Endothelial cell of umbilical vein (primary cell): ENCODE measurements at regions not wholly inside any gene's neighbourhood (a gene's known extent, or its start where the extent isn't known, plus 50 kb on each side); places are given as distances from the start of the nearest gene placed in this dataset.

Experiments
- BruUV-seq: library from RNA; stranded (reverse); fragments of 400-500 nt; replicated peaks from 2 replicates; lab custom pipeline; 2021; lab: Mats Ljungman, UMichigan
- CTCF ChIA-PET: fragments of 300-600, 350-600 bp; sonication (Branson Sonifier 250); formaldehyde crosslinking; loops from one replicate; lab custom pipeline; 2021; ENCODE audit warnings: antibody characterized with exemption, inconsistent platforms; lab: Charles Lee
- POLR2A ChIA-PET: fragments of 300-600, 350-600 bp; sonication (Branson Sonifier 250); formaldehyde crosslinking; loops from one replicate; lab custom pipeline; 2021; ENCODE audit warnings: antibody characterized with exemption, inconsistent platforms; lab: Charles Lee
- DNase-seq: peaks from one replicate; pipeline ENCODE4 v3.0.0-alpha.2; 2011; ENCODE audit warnings: low read depth, low spot score
- FAIRE-seq: peaks from 2 replicates; lab custom pipeline; 2011; peaks lifted over from hg19 to GRCh38; lab: Jason Lieb, UNC
- H2AFZ ChIP-seq: 2 replicates; pipeline ENCODE4 v1.6.0; 2012; ENCODE audit warnings: low read depth, low read length, control low read depth, inconsistent platforms
- H3K27ac ChIP-seq: 2 replicates; pipeline ENCODE4 v1.5.1; 2011; ENCODE audit warnings: low read depth, mild to moderate bottlenecking, control low read depth, low read length, moderate library complexity; ENCODE audit not compliant: insufficient read depth
- H3K27me3 ChIP-seq, 2 experiments: 2 replicates each; pipeline versions ENCODE4 v1.6.0 to v1.6.1; 2011; ENCODE audit warnings: low read length in 2 of 2, mixed read lengths in 1 of 2; ENCODE audit not compliant: control insufficient read depth in 2 of 2, insufficient read depth in 2 of 2
- H3K36me3 ChIP-seq, 2 experiments: 2 replicates in 1 of 2; 3 replicates in 1 of 2; pipeline ENCODE4 v1.5.1; 2011; ENCODE audit warnings: low read length in 2 of 2, mild to moderate bottlenecking in 1 of 2, moderate library complexity in 1 of 2; ENCODE audit not compliant: control insufficient read depth in 2 of 2, insufficient read depth in 2 of 2; ENCODE audit errors: extremely low read depth in 1 of 2
- H3K4me1 ChIP-seq: 3 replicates; pipeline ENCODE4 v1.5.1; 2011; ENCODE audit warnings: mild to moderate bottlenecking, low read length; ENCODE audit not compliant: control insufficient read depth, insufficient read depth; ENCODE audit errors: extremely low read depth
- H3K4me2 ChIP-seq: 2 replicates; pipeline ENCODE4 v1.6.1; 2011; ENCODE audit warnings: low read length, control low read depth, mixed read lengths; ENCODE audit not compliant: insufficient read depth
- H3K4me3 ChIP-seq, 3 experiments: fragments of 200-600 bp in 1 of 3; sonication (generic), shearing (Covaris generic) in 1 of 3; replicated peaks in 1 of 3; 2 replicates each; pipeline ENCODE4 v1.5.1; 2011 to 2016; ENCODE audit warnings: control low read depth in 3 of 3, low read length in 3 of 3, mild to moderate bottlenecking in 2 of 3, inconsistent platforms in 1 of 3, low read depth in 1 of 3, moderate library complexity in 1 of 3; ENCODE audit not compliant: insufficient read depth in 1 of 3
- H3K79me2 ChIP-seq: 2 replicates; pipeline ENCODE4 v1.6.0; 2012; ENCODE audit warnings: low read length, inconsistent platforms; ENCODE audit not compliant: control insufficient read depth, insufficient read depth
- H3K9ac ChIP-seq: replicated peaks from 2 replicates; pipeline ENCODE3; 2011; ENCODE audit warnings: low read length, control low read depth; ENCODE audit not compliant: insufficient read depth; ENCODE audit errors: extremely low read depth
- H3K9me1 ChIP-seq: replicated peaks from 3 replicates; pipeline ENCODE4 v1.6.0; 2011; ENCODE audit warnings: mild to moderate bottlenecking, low read length; ENCODE audit not compliant: control insufficient read depth, insufficient read depth; ENCODE audit errors: extremely low read depth
- H3K9me3 ChIP-seq: replicated peaks from 2 replicates; pipeline ENCODE4 v1.5.1; 2012; ENCODE audit warnings: low read length, inconsistent platforms; ENCODE audit not compliant: control insufficient read depth, insufficient read depth
- H4K20me1 ChIP-seq: replicated peaks from 2 replicates; pipeline ENCODE3; 2011; ENCODE audit warnings: mild to moderate bottlenecking, low read length; ENCODE audit not compliant: control insufficient read depth, insufficient read depth; ENCODE audit errors: extremely low read depth
- CTCF ChIP-seq, 2 donors: IDR thresholded peaks; 1 replicate in 1 of 2; 2 replicates in 1 of 2; pipeline ENCODE4 v1.5.1; 2011; ENCODE audit warnings: low read length in 2 of 2, mild to moderate bottlenecking in 2 of 2, moderate library complexity in 2 of 2, control low read depth in 1 of 2, inconsistent platforms in 1 of 2, low read depth in 1 of 2; ENCODE audit not compliant: insufficient read depth in 1 of 2; ENCODE audit errors: extremely low read depth in 1 of 2
- EZH2 ChIP-seq: IDR thresholded peaks from 2 replicates; pipeline ENCODE4 v1.6.1; 2012; ENCODE audit warnings: borderline replicate concordance, low read depth, mild to moderate bottlenecking, moderate library complexity, low read length, inconsistent platforms; ENCODE audit not compliant: severe bottlenecking
- FOS ChIP-seq: IDR thresholded peaks from 2 replicates; pipeline ENCODE4 v1.6.1; 2011; ENCODE audit warnings: mild to moderate bottlenecking, low read length, moderate library complexity, borderline replicate concordance; ENCODE audit not compliant: insufficient read depth
- GATA2 ChIP-seq: IDR thresholded peaks from 2 replicates; pipeline ENCODE4 v1.7.0; 2011; ENCODE audit warnings: low read depth, mild to moderate bottlenecking, moderate library complexity, mixed read lengths, low read length; ENCODE audit not compliant: insufficient read length, insufficient read depth
- JUN ChIP-seq: IDR thresholded peaks from 2 replicates; pipeline ENCODE4 v1.6.1; 2011; ENCODE audit warnings: borderline replicate concordance, low read depth; ENCODE audit not compliant: insufficient read length, insufficient read depth
- MYC ChIP-seq: IDR thresholded peaks from one replicate; pipeline ENCODE4 v1.6.1; 2011; ENCODE audit warnings: mild to moderate bottlenecking, low read depth, low read length
- POLR2A ChIP-seq: IDR thresholded peaks from 2 replicates; pipeline ENCODE4 v1.6.1; 2012; ENCODE audit warnings: low read depth, mild to moderate bottlenecking, control low read depth, low read length
- POLR2AphosphoS5 ChIP-seq: IDR thresholded peaks from 2 replicates; pipeline ENCODE4 v1.6.1; 2012; ENCODE audit warnings: low read depth, mild to moderate bottlenecking, control low read depth, low read length, moderate library complexity; ENCODE audit not compliant: insufficient read depth
- dilution Hi-C: fragments of 300-500 bp; cut with MboI; formaldehyde crosslinking; loops from one replicate; pipeline ENCODE4 v1.15.0; 2019; ENCODE audit warnings: low sequenced_read_pairs; ENCODE audit not compliant: extremely low pct_ligation_motif_present
- intact Hi-C: fragments of 100-400 bp; cut with micrococcal nuclease; formaldehyde crosslinking; loops from one replicate; pipeline ENCODE4 v1.10.0; 2022
- TF ChIP-seq, protein P1 (sequence below): IDR thresholded peaks from 2 replicates; pipeline ENCODE4 v1.6.1; 2011; ENCODE audit not compliant: insufficient read depth, insufficient read length

GRCh38 chr7:132720835-132721234 lies 144.6 kb upstream of the PLXNA4 start:
- FAIRE-seq (no peak), DNase-seq (no peak)
- Histone ChIP-seq H4K20me1 (no peaks in the 10 kb centered on the region), H3K4me2 (no peak overlapping the region), H3K27ac (no peak overlapping the region), H3K9ac (no peak overlapping the region), H2AFZ (no peak overlapping the region), H3K79me2 (no peaks in the 10 kb centered on the region), H3K9me1 (no peaks in the 10 kb centered on the region), H3K36me3 (no peaks in the 10 kb centered on the region), H3K4me3 (no peak overlapping the region), H3K4me1 (no peaks in the 10 kb centered on the region), H3K9me3 (no peaks in the 10 kb centered on the region), H3K27me3 (peaks cover 2% of the 10 kb centered on the region in 2 experiments)
- intact Hi-C loops, result no loop called here
- dilution Hi-C loops, result no loop called here
- CTCF ChIA-PET, result no interaction called here
- POLR2A ChIA-PET, result no interaction called here
- TF ChIP-seq JUN (no peak), EZH2 (no peak), POLR2AphosphoS5 (no peak), POLR2A (no peak)
- TF ChIP-seq, protein P1, sequence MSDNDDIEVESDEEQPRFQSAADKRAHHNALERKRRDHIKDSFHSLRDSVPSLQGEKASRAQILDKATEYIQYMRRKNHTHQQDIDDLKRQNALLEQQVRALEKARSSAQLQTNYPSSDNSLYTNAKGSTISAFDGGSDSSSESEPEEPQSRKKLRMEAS, result no peak
- no TSS peak for BruUV-seq

DNA sequence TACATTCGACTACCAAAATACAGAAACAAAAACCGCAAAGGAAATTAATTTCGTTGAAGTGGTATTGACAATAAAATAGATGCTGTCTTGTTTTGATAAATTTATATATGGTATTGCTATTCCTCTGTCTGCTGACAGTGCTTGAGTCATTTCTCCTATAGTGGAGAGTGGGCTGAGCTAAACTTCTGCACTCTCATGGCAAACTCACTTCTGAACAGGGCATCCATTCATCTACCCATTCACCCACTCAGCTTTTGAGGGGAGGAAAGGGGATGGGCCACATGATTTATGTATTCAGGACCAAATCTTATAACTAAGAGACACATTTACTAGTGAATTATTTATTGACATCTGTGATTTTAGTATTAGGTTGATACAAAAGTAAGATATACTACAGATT lies 137.6 kb upstream of the PLXNA4 start:
- no peak for FAIRE-seq
- CTCF ChIA-PET, result interaction anchor here (0.8 kb wide), 1 partner anchor 720 kb away, joined by 3 read pairs; no protein-coding TSS in a partner anchor

More for the DNA sequence above, 137.6 kb upstream of the PLXNA4 start:
- Histone ChIP-seq H3K9me1 (no peaks in the 10 kb centered on the region), H3K4me1 (no peaks in the 10 kb centered on the region), H3K36me3 (no peaks in the 10 kb centered on the region), H2AFZ (no peak overlapping the region), H3K27me3 (peaks cover 0 to 2% of the 10 kb centered on the region in 2 experiments), H3K27ac (no peak overlapping the region), H3K4me3 (no peak overlapping the region), H4K20me1 (no peaks in the 10 kb centered on the region), H3K9me3 (no peaks in the 10 kb centered on the region), H3K9ac (no peak overlapping the region), H3K4me2 (no peak overlapping the region), H3K79me2 (no peaks in the 10 kb centered on the region)
- no peak for TF ChIP-seq POLR2A
- TF ChIP-seq, protein P1, result no peak
- no peak for TF ChIP-seq FOS
- no peak for TF ChIP-seq CTCF (IDR thresholded peaks at IDR 0.05; ENCODE audit: extremely low read depth in 1 of 2, insufficient read depth in 1 of 2, low read depth in 1 of 2, low read length in 2 of 2)
- no peak for TF ChIP-seq EZH2
- TF ChIP-seq JUN, result no peak
- TF ChIP-seq MYC, result no peak
- no peak for TF ChIP-seq POLR2AphosphoS5
- no peak for TF ChIP-seq GATA2
- intact Hi-C loops, result loop anchor here (5.0 to 10.0 kb wide), 3 partner anchors 421 to 1428 kb away; no protein-coding TSS in a partner anchor
- DNase-seq, result no peak
- dilution Hi-C loops, result no loop called here
- no TSS peak for BruUV-seq
- POLR2A ChIA-PET, result no interaction called here
